ENCODE measurements at regions not wholly inside any gene's neighbourhood (a gene's known extent, or its start where the extent isn't known, plus 50 kb on each side); places are given as distances from the start of the nearest gene placed in this dataset.

DNA sequence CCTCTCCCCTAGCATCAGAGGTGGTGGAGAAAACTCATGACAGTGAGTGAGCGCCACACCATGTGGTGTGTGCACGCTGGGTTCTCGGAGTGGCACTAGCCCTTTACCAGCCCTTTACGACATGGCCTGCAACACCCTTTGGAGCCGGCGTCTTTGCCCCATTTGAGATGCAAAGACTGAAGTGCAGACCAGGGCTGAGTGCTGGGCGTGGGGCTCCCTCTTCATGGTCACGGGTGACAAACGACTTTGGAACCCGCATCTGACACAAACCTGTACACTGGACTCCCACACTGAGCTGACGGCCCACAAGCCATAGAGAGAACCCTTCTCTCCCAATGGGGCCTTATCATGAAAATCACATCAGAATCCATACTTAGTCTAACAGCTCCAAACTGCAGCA lies 76.8 kb upstream of the ALDH1L1 start:
- TF ChIP-seq EZH2 (IDR thresholded peaks at IDR 0.05; ENCODE audit: insufficient read depth, poor library complexity, severe bottlenecking) (no peak), EZH2phosphoT487 (IDR thresholded peaks at IDR 0.05; ENCODE audit: insufficient read depth, low read depth) (no peak)

Measured in GM23248 (cell line).